ENCODE measurements at regions not wholly inside any gene's neighbourhood (a gene's known extent, or its start where the extent isn't known, plus 50 kb on each side); places are given as distances from the start of the nearest gene placed in this dataset.

DNA sequence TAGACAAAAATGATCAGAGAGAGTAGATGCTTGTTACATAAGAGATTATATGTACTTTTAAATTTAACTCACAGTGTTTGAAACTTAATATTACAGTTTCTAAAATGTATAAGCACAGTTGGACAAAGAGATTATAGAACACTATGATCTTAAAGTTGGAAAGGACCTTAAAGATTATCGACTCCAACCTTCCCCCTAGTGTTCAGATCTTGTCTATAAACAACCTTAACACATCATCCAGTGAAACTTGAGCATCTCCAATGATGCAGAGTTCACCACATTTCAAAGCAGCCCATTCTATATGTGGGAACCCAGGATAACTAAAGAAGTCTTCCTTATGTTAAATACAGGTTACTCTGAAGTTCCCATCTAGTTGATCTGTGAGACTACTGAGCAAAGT lies 480.8 kb downstream of the RMST start:
- TF ChIP-seq CTCF (IDR thresholded peaks at IDR 0.05; ENCODE audit: insufficient read depth, low read length, poor library complexity, severe bottlenecking) = no peak
- Histone ChIP-seq H3K4me3 (ENCODE audit: low read depth, low read length) (no peak overlapping the region), H3K27me3 (ENCODE audit: control insufficient read depth, insufficient read depth, low read length) (no peaks in the 10 kb centered on the region), H3K36me3 (ENCODE audit: control insufficient read depth, insufficient read depth, low read length) (no peaks in the 10 kb centered on the region)
- DNase-seq (ENCODE audit: low read depth) = no peak

DNA sequence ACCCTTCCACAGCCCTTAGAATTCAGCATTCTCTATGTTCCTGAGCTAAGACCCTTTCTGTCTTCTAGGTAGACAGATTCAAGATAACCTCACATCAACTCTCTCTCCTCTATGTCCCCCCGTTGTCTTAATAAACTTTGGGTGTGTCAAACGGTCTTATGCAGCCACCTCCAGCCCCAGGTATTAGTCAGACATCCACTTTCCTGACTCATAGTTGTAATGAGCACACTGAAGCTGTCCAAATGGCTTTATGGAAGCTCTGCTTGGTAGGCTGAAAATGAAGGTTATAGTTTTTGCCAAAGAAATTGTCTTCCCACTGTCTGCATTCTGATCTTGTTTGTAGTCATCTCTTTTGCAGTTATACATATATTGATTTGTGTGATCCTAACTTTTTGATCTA lies 482.0 kb downstream of the RMST start:
- no peak overlapping the region for H3K4me3 ChIP-seq (ENCODE audit: low read depth, low read length)
- H3K27me3 ChIP-seq (ENCODE audit: control insufficient read depth, insufficient read depth, low read length) = no peaks in the 10 kb centered on the region
- no peak for TF ChIP-seq CTCF (IDR thresholded peaks at IDR 0.05; ENCODE audit: insufficient read depth, low read length, poor library complexity, severe bottlenecking)
- no peaks in the 10 kb centered on the region for H3K36me3 ChIP-seq (ENCODE audit: control insufficient read depth, insufficient read depth, low read length)
- no peak for DNase-seq (ENCODE audit: low read depth)

- no peaks in the 10 kb centered on the region for H3K36me3 ChIP-seq (ENCODE audit: control insufficient read depth, insufficient read depth, low read length)
- H3K4me3 ChIP-seq (ENCODE audit: low read depth, low read length) = no peak overlapping the region
- DNase-seq (ENCODE audit: low read depth) = no peak
- no peaks in the 10 kb centered on the region for H3K27me3 ChIP-seq (ENCODE audit: control insufficient read depth, insufficient read depth, low read length)
- no peak for TF ChIP-seq CTCF (IDR thresholded peaks at IDR 0.05; ENCODE audit: insufficient read depth, low read length, poor library complexity, severe bottlenecking)
Measured at GRCh38 chr12:97946701-97947100, 484.1 kb downstream of the RMST start.

DNA sequence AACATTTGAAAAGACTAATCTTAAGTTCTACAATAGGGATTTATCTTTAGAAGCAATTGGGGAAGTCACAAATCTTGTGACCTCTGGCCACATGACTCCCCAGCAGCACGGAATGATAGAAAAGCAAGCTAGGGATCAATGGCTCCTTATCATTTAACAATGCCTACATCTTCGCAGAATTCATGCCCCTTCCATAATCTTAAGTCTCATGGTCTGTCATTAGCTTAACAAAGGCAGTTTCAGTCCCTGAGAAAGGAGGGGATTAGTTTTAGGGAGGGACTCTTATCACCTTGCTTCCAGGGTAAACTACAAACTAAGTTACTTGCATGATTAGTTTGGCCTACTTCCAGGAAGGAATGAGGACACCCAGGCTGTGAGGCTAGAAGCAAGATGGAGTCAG lies 486.0 kb downstream of the RMST start:
- no peak for DNase-seq (ENCODE audit: low read depth)
- no peak for TF ChIP-seq CTCF (IDR thresholded peaks at IDR 0.05; ENCODE audit: insufficient read depth, low read length, poor library complexity, severe bottlenecking)
- no peaks in the 10 kb centered on the region for H3K27me3 ChIP-seq (ENCODE audit: control insufficient read depth, insufficient read depth, low read length)
- no peak overlapping the region for H3K4me3 ChIP-seq (ENCODE audit: low read depth, low read length)
- no peaks in the 10 kb centered on the region for H3K36me3 ChIP-seq (ENCODE audit: control insufficient read depth, insufficient read depth, low read length)

GRCh38 chr12:97951239-97951638 lies 488.6 kb downstream of the RMST start:
- Histone ChIP-seq H3K27me3 (ENCODE audit: control insufficient read depth, insufficient read depth, low read length) (no peaks in the 10 kb centered on the region), H3K4me3 (ENCODE audit: low read depth, low read length) (no peak overlapping the region), H3K36me3 (ENCODE audit: control insufficient read depth, insufficient read depth, low read length) (no peaks in the 10 kb centered on the region)
- TF ChIP-seq CTCF (IDR thresholded peaks at IDR 0.05; ENCODE audit: insufficient read depth, low read length, poor library complexity, severe bottlenecking) = no peak
- no peak for DNase-seq (ENCODE audit: low read depth)

DNA sequence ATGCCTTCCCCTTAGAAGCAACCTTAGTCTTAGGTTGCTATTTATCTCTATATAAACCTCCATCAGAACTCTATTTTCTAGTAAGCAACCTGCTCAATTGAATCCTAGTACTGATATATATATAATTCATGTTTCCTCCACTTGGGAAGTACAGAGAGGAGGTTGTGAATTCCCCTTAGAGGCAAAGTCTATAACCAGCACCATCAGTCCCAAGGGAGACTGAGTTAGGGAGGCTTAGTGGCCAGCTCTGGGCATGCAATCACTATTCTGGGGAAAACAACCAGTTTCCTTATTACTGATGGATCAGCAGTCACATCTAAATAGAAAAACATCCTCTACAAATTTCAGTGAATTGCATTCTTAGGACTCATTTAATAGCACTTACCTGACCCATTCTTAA lies 489.1 kb downstream of the RMST start:
- no peak for TF ChIP-seq CTCF (IDR thresholded peaks at IDR 0.05; ENCODE audit: insufficient read depth, low read length, poor library complexity, severe bottlenecking)
- no peaks in the 10 kb centered on the region for H3K27me3 ChIP-seq (ENCODE audit: control insufficient read depth, insufficient read depth, low read length)
- no peak for DNase-seq (ENCODE audit: low read depth)
- no peaks in the 10 kb centered on the region for H3K36me3 ChIP-seq (ENCODE audit: control insufficient read depth, insufficient read depth, low read length)
- H3K4me3 ChIP-seq (ENCODE audit: low read depth, low read length) = no peak overlapping the region

Measured in kidney epithelial cell (primary cell).